ENCODE measurements at regions not wholly inside any gene's neighbourhood (a gene's known extent, or its start where the extent isn't known, plus 50 kb on each side); places are given as distances from the start of the nearest gene placed in this dataset.
"Not testable (repeated sequence)": the region's sequence is repeated elsewhere in the genome, so short reads cannot be mapped to it uniquely, and the experiment has no call there.

DNA sequence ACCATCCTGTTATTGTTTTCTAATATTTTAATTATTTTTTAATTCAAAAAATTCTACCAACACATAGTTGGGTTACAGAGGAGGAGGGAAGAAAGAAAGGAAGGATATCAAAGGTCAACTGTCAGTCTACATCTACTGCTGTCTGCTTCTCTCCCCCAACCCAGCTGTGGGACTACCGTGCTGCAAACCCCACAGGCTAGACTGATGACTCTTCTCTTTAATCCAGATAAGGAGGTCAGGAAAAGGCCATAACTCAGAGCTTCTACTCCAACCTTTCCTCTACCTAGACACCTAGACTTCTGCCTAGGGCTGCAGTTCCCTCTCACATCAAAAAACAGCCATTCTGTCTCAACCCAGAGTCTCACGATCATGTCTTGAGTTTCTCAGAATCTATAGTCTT is 124.2 kb upstream of the ETV3 start:
- no peak for DNase-seq (ENCODE audit: low spot score)

GRCh38 chr1:157255891-157256290 is 117.7 kb upstream of the ETV3 start:
- DNase-seq (ENCODE audit: low spot score) = not testable (repeated sequence)

DNA sequence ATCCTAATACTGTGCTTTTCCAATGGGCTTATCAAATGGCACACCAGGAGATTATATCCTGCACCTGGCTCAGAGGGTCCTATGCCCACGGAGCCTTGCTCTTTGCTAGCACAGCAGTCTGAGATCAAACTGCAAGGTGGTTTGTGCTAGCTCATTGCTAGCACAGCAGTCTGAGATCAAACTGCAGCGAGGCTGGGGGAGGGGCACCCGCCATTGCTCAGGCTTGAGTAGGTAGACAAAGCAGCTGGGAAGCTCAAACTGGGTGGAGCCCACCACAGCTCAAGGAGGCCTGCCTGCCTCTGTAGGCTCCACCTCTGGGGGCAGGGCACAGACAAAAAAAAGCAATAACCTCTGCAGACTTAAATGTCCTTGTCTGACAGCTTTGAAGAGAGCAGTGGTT is 116.0 kb upstream of the ETV3 start:
- DNase-seq (ENCODE audit: low spot score) = not testable (repeated sequence)

DNA sequence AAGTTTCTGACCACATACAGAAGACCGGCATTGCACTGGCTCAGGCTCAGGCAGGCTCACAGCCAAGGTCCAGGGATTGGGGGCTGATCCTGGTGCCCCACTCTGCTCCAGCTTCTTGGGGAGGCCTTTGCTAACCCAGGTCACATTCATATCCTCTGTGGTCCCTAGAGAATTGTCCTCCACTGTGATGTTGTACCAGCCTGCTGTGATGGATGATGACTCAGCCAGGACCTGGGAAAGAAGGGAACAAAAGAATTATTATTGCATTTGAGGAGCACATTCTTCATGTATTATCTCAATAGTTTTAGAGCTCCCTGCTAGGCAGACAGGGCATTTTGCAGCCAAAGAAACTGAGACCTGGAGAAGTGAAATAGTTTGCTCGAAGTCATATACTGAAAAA is 114.3 kb upstream of the ETV3 start:
- DNase-seq (ENCODE audit: low spot score) = no peak

- no peak for DNase-seq (ENCODE audit: low spot score)
Measured at GRCh38 chr1:157249739-157250138, 111.5 kb upstream of the ETV3 start.

DNA sequence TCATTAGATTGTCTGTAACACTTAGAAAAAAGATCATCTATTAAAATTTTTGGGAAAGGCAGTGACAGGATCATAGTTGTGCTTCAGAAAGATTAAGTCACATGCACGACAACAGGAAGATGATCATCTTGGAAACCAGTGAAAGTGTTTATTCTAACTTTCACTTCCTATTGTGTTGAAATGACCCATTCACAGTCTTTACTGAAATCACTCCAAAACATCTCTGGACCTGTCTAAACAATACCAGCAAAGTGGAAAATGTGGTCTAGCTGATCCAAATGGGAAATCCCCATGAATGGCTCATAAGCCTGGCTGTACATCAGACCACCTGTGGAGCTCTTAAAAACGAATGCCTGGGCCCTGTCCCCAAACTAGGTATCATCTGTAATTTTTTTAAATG is 111.1 kb upstream of the ETV3 start:
- no peak for DNase-seq (ENCODE audit: low spot score)

DNA sequence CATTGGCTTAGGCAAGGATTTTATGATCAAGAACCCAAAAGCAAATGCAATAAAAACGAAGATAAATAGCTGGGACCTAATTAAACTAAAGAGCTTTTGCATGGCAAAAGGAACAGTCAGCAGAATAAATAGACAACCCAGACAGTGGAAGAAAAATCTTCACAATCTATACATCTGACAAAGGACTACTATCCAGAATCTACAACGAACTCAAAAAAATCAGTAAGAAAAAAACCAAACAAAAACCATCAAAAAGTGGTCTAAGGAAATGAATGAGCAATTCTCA is 109.5 kb upstream of the ETV3 start:
- DNase-seq (ENCODE audit: low spot score) = not testable (repeated sequence)

DNA sequence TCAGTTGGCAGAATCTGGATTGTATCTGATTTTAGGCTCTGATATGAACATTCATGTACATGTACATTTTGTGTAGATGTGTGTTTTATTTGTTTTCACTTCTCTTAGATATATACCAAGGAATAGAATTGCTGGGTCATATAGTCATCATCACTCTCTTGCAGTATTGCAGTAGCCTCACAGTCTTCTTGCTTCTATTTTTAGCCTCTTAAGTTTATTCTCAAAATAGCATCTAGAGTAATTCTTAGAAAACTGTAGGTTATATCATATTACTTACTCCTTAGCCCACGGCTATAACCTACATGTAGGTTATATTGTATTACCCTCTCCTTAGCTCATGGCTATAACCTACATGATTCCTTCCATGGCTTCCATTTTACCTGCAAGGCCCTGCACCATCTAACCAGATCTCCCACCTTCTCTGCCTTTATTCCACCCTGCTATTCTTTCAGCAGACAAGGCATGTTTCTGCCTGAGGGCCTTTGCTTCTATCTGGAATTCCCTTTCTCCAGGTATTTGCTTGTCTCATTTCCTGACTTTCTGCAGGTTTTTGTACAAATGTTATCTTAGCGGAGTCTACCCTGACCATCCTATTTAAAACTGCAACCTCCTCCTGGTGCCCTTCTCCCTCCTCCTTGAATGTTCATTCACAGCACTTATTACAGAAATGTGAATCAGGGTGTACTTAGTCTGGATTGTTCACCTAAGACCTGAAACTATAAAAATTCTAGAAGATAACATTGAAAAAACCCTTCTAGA is 109.0 kb upstream of the ETV3 start:
- no peak for DNase-seq (ENCODE audit: low spot score)

DNA sequence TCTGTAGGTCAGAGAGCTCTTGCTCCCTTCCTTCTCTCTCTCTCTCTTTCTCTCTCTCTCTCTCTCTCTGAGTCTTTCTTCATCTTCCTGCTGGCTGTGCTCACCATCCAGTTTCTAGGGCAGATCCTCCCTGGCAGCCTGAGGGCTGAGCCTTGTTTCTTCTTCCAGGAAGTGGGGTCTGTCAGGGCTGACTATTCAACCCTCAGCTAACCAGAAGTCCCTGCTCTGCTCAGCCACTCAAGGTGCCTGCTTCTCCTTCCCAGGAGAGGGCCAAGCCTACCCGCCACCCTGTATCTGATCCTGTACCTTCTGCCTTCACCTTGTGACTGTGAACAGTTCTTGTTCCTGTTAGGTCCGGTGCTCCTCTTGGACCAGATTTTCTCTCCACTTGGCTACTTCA is 107.6 kb upstream of the ETV3 start:
- no peak for DNase-seq (ENCODE audit: low spot score)

- DNase-seq (ENCODE audit: low spot score) = no peak
Measured at GRCh38 chr1:157241185-157241538, 103.0 kb upstream of the ETV3 start.

DNA sequence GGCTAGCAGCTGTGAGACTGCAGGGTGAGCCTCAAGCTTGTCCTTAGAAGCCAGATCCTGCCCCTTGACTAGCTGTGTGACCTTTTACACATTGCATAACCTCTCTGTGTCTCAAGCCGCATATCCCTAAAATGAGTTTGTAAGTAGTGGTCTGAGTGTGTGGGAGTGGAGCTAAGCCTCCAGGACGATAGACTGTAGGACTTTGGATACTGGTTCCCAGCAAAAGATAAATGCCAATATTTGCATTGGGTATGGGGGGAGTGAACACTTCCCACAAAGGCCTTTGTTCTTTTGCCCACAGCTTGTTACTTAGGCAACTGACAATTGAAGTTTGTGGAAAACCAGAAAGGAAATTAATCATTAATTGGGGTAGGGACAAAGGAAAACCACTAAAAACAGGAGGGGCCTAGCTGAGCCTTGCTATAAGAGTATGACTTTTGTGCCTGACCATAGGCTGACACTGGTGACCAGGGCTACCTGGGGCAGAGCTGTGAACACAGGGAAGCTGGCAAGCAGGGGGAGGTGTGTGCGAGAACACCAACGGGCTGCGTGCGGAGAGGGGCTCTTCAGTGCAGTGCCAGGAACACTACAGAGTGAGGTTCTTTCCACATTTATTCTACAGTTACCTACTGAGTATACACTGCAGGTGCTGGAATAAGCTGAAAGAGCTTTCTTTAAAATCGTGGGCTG is 102.4 kb upstream of the ETV3 start:
- DNase-seq (ENCODE audit: low spot score) = no peak

GRCh38 chr1:157239936-157240335 is 101.7 kb upstream of the ETV3 start:
- DNase-seq (ENCODE audit: low spot score) = no peak

DNA sequence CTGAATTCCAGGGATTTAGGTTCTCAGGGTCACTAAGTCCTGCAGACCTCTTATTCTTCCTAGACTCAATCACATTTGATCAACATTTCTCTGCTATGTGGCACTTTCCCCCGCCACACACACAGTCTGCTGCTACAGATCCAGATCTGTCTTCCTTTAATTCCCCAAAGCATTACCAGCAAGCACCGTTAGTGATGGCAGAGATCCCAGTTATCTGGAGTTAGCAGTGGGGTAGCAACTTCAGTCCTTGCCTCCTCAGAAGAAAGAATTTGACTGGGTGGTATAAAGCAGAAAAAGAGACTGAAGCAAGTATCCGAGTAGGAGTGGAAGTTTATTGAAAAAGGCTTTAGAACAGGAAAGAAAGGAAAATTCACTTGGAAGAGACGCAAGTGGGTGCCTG is 100.4 kb upstream of the ETV3 start:
- DNase-seq (ENCODE audit: low spot score) = no peak

- DNase-seq (ENCODE audit: low spot score) = no peak
Measured at GRCh38 chr1:157237981-157238380, 99.8 kb upstream of the ETV3 start.

GRCh38 chr1:157237522-157237921 is 99.3 kb upstream of the ETV3 start:
- DNase-seq (ENCODE audit: low spot score) = no peak

GRCh38 chr1:157236072-157236471 is 97.9 kb upstream of the ETV3 start:
- DNase-seq (ENCODE audit: low spot score) = no peak

- no peak for DNase-seq (ENCODE audit: low spot score)
Measured at GRCh38 chr1:157235307-157235706, 97.1 kb upstream of the ETV3 start.

GRCh38 chr1:157234705-157235273 is 96.6 kb upstream of the ETV3 start:
- no peak for DNase-seq (ENCODE audit: low spot score)

DNA sequence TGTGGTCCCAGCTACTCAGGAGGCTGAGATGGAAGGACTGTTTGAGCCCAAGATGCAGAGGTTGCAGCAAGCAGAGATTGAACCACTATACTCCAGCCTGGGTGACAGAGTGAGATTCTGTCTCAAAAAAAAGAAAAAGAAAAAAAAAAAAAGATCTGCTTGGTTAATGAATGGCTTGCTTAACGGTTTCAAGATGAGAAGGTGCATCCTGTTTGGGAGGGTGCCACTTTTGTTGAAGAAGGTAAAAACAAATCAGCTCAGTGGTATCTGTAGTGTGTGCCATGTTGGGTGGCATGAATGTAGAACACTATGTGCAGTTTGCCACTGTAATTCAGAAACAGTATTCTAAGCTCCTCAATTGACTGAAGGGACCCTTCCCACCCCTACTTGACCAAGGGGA is 94.9 kb upstream of the ETV3 start:
- no peak for DNase-seq (ENCODE audit: low spot score)

- no peak for DNase-seq (ENCODE audit: low spot score)
Measured at GRCh38 chr1:157231846-157232525, 93.8 kb upstream of the ETV3 start.

DNA sequence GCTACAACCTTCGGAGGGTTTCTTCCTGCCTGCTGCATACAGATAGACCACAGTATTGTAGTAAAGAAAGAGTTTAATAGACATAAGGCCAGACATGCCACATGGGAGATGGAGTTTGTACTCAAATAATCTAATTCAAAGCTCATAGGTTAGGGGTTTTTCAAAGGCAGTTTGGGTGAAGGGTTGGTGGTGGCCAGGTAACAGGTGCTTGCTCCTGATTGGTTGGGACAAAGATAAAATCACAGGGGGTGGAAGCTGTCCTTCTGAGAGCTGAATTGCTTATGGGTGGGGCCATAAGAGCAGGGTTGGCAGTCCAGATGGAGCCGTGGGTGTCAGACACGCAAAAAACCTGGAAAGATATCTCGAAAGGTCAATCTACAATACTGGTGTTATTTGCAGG is 92.3 kb upstream of the ETV3 start:
- DNase-seq (ENCODE audit: low spot score) = no peak

DNA sequence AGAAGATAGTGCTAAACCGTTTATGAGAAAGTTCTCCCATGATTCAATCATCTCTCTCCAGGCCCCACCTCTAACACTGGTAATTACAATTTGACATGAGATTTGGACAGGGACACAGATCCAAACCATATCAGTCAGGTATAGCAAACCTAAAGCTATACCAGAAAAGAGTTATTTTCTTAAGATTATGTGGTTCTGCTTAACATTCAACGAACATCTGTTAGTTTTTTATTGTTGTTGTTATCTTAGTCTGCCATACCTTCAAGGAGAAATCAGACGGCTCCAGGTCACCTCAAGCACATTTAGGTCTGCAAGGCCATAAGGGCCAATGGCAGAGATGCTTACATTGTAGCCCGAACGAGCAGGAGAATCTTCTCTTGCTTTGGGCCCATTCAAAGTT is 89.5 kb upstream of the ETV3 start:
- no peak for DNase-seq (ENCODE audit: low spot score)

- no peak for DNase-seq (ENCODE audit: low spot score)
Measured at GRCh38 chr1:157226739-157227138, 88.5 kb upstream of the ETV3 start.
